Neural cell (in vitro differentiated cells): ENCODE measurements at regions not wholly inside any gene's neighbourhood (a gene's known extent, or its start where the extent isn't known, plus 50 kb on each side); places are given as distances from the start of the nearest gene placed in this dataset.

Experiments used
- H2AFZ ChIP-seq: fragments of 200-600, 300-800 bp; sonication (generic), shearing (Covaris generic); 2 replicates; pipeline ENCODE4 v1.6.0; 2014; ENCODE audit warnings: low read depth, mild to moderate bottlenecking, antibody characterized with exemption, low read length, moderate library complexity
- H3F3A ChIP-seq: fragments of 200-600 bp; shearing (Covaris generic); 2 replicates; pipeline ENCODE4 v1.6.1; 2016; ENCODE audit warnings: mild to moderate bottlenecking, moderate library complexity, mixed read lengths, antibody characterized with exemption, low read length; ENCODE audit not compliant: insufficient read depth, poor library complexity, severe bottlenecking
- H3K27ac ChIP-seq: fragments of 200-600, 300-800 bp; sonication (generic), shearing (Covaris generic); 2 replicates; pipeline ENCODE4 v1.5.1; 2014; ENCODE audit warnings: mild to moderate bottlenecking, low read length, moderate library complexity
- H3K27me3 ChIP-seq: fragments of 300-800, 200-600 bp; sonication (generic), shearing (Covaris generic); 2 replicates; pipeline ENCODE4 v1.6.0; 2014; ENCODE audit warnings: mild to moderate bottlenecking, low read depth, low read length, moderate library complexity; ENCODE audit not compliant: insufficient read depth
- H3K36me3 ChIP-seq: fragments of 300-800, 200-600 bp; sonication (generic), shearing (Covaris generic); 2 replicates; pipeline ENCODE4 v1.5.1; 2014; ENCODE audit warnings: mild to moderate bottlenecking, antibody characterized with exemption, low read length, moderate library complexity; ENCODE audit not compliant: insufficient read depth
- H3K4me2 ChIP-seq: fragments of 300-800, 200-600 bp; sonication (generic), shearing (Covaris generic); 2 replicates; pipeline ENCODE4 v1.6.0; 2014; ENCODE audit warnings: mild to moderate bottlenecking, low read length
- H3K4me3 ChIP-seq: fragments of 300-800, 200-600 bp; sonication (generic), shearing (Covaris generic); 2 replicates; pipeline ENCODE4 v1.5.1; 2014; ENCODE audit warnings: mild to moderate bottlenecking, low read length, moderate library complexity
- H3K79me2 ChIP-seq: fragments of 200-600 bp; shearing (Covaris generic); replicated peaks from 2 replicates; pipeline ENCODE4 v1.6.0; 2014; ENCODE audit warnings: mild to moderate bottlenecking, low read length, moderate library complexity; ENCODE audit not compliant: insufficient read depth
- H3K9ac ChIP-seq: fragments of 300-800, 200-600 bp; sonication (generic), shearing (Covaris generic); 2 replicates; pipeline ENCODE4 v1.6.1; 2016; ENCODE audit warnings: mild to moderate bottlenecking, low read length, mixed read lengths
- H3K9me2 ChIP-seq: fragments of 200-600 bp; shearing (Covaris generic); 2 replicates; pipeline ENCODE4 v1.6.1; 2016; ENCODE audit warnings: mild to moderate bottlenecking, low read length, mixed read lengths; ENCODE audit not compliant: insufficient read depth
- H3K9me3 ChIP-seq: fragments of 200-600, 300-800 bp; sonication (generic), shearing (Covaris generic); 2 replicates; pipeline ENCODE4 v1.6.1; 2016; ENCODE audit warnings: mild to moderate bottlenecking, mixed run types, low read length, moderate library complexity, mixed read lengths
- H4K20me1 ChIP-seq: fragments of 200-600 bp; shearing (Covaris generic); 2 replicates; pipeline ENCODE4 v1.6.1; 2016; ENCODE audit warnings: mild to moderate bottlenecking, mixed run types; ENCODE audit not compliant: insufficient read depth
- EZH2 ChIP-seq: fragments of 200-600, 300-800 bp; shearing (Covaris generic), sonication (generic); IDR thresholded peaks from 2 replicates; pipeline ENCODE4 v1.6.1; 2014; ENCODE audit warnings: antibody characterized with exemption, low read length, borderline replicate concordance, mild to moderate bottlenecking; ENCODE audit not compliant: insufficient read depth, poor library complexity, severe bottlenecking
- RAD21 ChIP-seq: fragments of 450-650 bp; conservative IDR thresholded peaks from 2 replicates; pipeline ENCODE4 v1.6.1; 2014; ENCODE audit warnings: antibody characterized with exemption, mild to moderate bottlenecking, moderate library complexity
- SMC3 ChIP-seq: fragments of 450-650 bp; conservative IDR thresholded peaks from 2 replicates; pipeline ENCODE4 v1.6.1; 2014; ENCODE audit warnings: antibody characterized with exemption, mild to moderate bottlenecking, moderate library complexity; ENCODE audit not compliant: poor library complexity
- TAF1 ChIP-seq: IDR thresholded peaks from 2 replicates; pipeline ENCODE4 v1.6.1; 2012; ENCODE audit warnings: low read depth
- TF ChIP-seq, protein P1 (sequence below): fragments of 450-650 bp; IDR thresholded peaks from 2 replicates; pipeline ENCODE4 v1.5.1; 2014; ENCODE audit warnings: antibody characterized with exemption, mild to moderate bottlenecking, moderate library complexity; ENCODE audit not compliant: poor library complexity, severe bottlenecking
- TF ChIP-seq, protein P2 (sequence below): IDR thresholded peaks from 2 replicates; pipeline ENCODE4 v1.6.1; 2012; ENCODE audit warnings: borderline replicate concordance

DNA sequence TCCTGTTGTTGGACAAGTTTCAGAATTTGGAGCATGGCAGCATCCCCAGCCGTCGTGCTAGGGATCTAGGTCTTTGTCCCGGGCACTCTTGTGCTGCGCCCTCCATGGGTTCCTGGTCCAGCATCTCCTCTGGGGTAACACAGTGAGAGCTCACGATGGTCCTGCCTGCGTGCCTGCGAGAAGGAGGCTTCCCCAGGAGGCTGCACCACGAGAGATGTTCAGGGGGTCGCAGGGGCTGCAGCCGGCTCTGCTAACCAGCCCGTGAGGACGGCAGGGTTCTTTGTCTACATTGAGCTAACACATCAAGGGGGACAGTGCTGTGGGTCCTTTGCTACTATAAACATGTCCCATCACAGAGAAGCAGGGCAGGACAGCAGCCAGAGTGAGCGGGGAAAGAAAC, 103.9 kb upstream of the SOX1 start:
- no peaks in the 10 kb centered on the region for H3K27me3 ChIP-seq
- H3K4me3 ChIP-seq = no peak overlapping the region
- no peak overlapping the region for H3K27ac ChIP-seq
- TF ChIP-seq SMC3 (no peak), EZH2 (no peak), TAF1 (no peak), RAD21 (no peak)
- TF ChIP-seq, protein P1, sequence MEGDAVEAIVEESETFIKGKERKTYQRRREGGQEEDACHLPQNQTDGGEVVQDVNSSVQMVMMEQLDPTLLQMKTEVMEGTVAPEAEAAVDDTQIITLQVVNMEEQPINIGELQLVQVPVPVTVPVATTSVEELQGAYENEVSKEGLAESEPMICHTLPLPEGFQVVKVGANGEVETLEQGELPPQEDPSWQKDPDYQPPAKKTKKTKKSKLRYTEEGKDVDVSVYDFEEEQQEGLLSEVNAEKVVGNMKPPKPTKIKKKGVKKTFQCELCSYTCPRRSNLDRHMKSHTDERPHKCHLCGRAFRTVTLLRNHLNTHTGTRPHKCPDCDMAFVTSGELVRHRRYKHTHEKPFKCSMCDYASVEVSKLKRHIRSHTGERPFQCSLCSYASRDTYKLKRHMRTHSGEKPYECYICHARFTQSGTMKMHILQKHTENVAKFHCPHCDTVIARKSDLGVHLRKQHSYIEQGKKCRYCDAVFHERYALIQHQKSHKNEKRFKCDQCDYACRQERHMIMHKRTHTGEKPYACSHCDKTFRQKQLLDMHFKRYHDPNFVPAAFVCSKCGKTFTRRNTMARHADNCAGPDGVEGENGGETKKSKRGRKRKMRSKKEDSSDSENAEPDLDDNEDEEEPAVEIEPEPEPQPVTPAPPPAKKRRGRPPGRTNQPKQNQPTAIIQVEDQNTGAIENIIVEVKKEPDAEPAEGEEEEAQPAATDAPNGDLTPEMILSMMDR = no peak
- no peaks in the 10 kb centered on the region for H3F3A ChIP-seq
- no peak overlapping the region for H3K4me2 ChIP-seq
- H3K36me3 ChIP-seq = no peaks in the 10 kb centered on the region
- no peak overlapping the region for H2AFZ ChIP-seq
- no peaks in the 10 kb centered on the region for H3K9me2 ChIP-seq
- H4K20me1 ChIP-seq = no peaks in the 10 kb centered on the region
- H3K79me2 ChIP-seq = no peaks in the 10 kb centered on the region
- no peaks in the 10 kb centered on the region for H3K9me3 ChIP-seq
- no peak overlapping the region for H3K9ac ChIP-seq

DNA sequence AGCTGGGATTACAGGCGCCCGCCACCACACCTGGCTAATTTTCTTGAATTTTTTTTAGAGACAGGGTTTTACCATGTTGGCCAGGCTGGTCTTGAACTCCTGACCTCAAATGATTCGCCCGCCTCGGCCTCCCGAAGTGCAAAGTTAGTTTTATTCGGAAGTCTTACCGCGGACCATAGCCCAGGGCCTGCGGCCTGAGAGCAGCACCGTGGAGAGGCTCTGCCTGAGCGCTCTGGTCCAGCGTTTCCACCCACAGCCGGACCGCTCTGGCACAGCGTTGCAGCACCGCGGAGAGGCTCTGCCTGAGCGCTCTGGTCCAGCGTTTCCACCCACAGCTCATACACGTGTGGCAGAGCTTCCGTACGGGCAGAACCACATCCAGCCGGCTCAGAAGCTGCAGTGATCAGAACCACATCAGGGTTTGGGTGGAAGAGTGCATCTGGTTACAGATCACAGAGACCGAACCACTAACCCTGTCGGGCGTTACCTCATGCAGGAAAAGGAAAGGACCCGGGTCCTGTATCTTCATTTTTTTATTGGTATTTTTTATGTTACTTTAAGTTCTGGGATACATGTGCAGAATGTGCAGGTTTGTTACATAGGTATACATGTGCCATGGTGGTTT, 102.4 kb upstream of the SOX1 start:
- no peaks in the 10 kb centered on the region for H3K9me3 ChIP-seq
- no peak overlapping the region for H3K4me3 ChIP-seq
- H3K27me3 ChIP-seq = no peaks in the 10 kb centered on the region
- H3K9ac ChIP-seq = no peak overlapping the region
- no peak overlapping the region for H2AFZ ChIP-seq
- H4K20me1 ChIP-seq = no peaks in the 10 kb centered on the region
- no peak for TF ChIP-seq RAD21
- TF ChIP-seq SMC3 = no peak
- TF ChIP-seq, protein P1 = no peak
- TF ChIP-seq EZH2 = no peak
- TF ChIP-seq, protein P2, sequence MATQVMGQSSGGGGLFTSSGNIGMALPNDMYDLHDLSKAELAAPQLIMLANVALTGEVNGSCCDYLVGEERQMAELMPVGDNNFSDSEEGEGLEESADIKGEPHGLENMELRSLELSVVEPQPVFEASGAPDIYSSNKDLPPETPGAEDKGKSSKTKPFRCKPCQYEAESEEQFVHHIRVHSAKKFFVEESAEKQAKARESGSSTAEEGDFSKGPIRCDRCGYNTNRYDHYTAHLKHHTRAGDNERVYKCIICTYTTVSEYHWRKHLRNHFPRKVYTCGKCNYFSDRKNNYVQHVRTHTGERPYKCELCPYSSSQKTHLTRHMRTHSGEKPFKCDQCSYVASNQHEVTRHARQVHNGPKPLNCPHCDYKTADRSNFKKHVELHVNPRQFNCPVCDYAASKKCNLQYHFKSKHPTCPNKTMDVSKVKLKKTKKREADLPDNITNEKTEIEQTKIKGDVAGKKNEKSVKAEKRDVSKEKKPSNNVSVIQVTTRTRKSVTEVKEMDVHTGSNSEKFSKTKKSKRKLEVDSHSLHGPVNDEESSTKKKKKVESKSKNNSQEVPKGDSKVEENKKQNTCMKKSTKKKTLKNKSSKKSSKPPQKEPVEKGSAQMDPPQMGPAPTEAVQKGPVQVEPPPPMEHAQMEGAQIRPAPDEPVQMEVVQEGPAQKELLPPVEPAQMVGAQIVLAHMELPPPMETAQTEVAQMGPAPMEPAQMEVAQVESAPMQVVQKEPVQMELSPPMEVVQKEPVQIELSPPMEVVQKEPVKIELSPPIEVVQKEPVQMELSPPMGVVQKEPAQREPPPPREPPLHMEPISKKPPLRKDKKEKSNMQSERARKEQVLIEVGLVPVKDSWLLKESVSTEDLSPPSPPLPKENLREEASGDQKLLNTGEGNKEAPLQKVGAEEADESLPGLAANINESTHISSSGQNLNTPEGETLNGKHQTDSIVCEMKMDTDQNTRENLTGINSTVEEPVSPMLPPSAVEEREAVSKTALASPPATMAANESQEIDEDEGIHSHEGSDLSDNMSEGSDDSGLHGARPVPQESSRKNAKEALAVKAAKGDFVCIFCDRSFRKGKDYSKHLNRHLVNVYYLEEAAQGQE = no peak
- H3F3A ChIP-seq = no peaks in the 10 kb centered on the region
- no peaks in the 10 kb centered on the region for H3K36me3 ChIP-seq
- no peak overlapping the region for H3K4me2 ChIP-seq
- no peaks in the 10 kb centered on the region for H3K79me2 ChIP-seq
- H3K9me2 ChIP-seq = no peaks in the 10 kb centered on the region
- H3K27ac ChIP-seq = no peak overlapping the region
